HEK293 (cell line): ENCODE measurements at regions not wholly inside any gene's neighbourhood (a gene's known extent, or its start where the extent isn't known, plus 50 kb on each side); places are given as distances from the start of the nearest gene placed in this dataset.

Experiments
- CTCF ChIA-PET: fragments of 350-600 bp; formaldehyde crosslinking; extraction: SDS; loops from one replicate; lab custom pipeline; 2021; ENCODE audit warnings: antibody characterized with exemption; lab: Yijun Ruan, JAX
- POLR2A ChIA-PET: fragments of 300-600 bp; formaldehyde crosslinking; extraction: SDS; loops from one replicate; lab custom pipeline; 2020; ENCODE audit warnings: antibody characterized with exemption, inconsistent platforms; lab: Yijun Ruan, JAX
- H3K27ac ChIP-seq: fragments of 200-500 bp; sonication (Bioruptor generic); 2 replicates; pipeline ENCODE4 v1.5.1; 2014; ENCODE audit warnings: low read depth, low read length, control low read depth, inconsistent platforms; ENCODE audit errors: extremely low read depth
- H3K36me3 ChIP-seq, 2 experiments: fragments of 200-500 bp in 1 of 2; sonication (Bioruptor generic) in 1 of 2; 1 replicate in 1 of 2; 2 replicates in 1 of 2; pipeline ENCODE4 v1.5.1; 2014 to 2017; ENCODE audit warnings: inconsistent platforms in 2 of 2, low read length in 2 of 2; ENCODE audit not compliant: control insufficient read depth in 2 of 2, insufficient read depth in 1 of 2
- H3K4me1 ChIP-seq: fragments of 200-500 bp; sonication (Bioruptor generic); 2 replicates; pipeline ENCODE4 v1.5.1; 2014; ENCODE audit warnings: mild to moderate bottlenecking, low read length, inconsistent platforms; ENCODE audit not compliant: control insufficient read depth, insufficient read depth
- H3K4me3 ChIP-seq: 2 replicates; pipeline ENCODE4 v1.5.1; 2011; ENCODE audit warnings: low read depth, mild to moderate bottlenecking, control low read depth, low read length, moderate library complexity
- H3K9me3 ChIP-seq: fragments of 200-500 bp; sonication (Bioruptor generic); 2 replicates; pipeline ENCODE4 v1.5.1; 2014; ENCODE audit warnings: low read depth, low read length, inconsistent platforms; ENCODE audit not compliant: control insufficient read depth, insufficient read depth
- KLF7 ChIP-seq: fragments of 450-650 bp; formaldehyde crosslinking; IDR thresholded peaks from 2 replicates; pipeline ENCODE4 v1.5.1; 2016; ENCODE audit warnings: missing biosample characterization, missing genetic modification characterization, borderline replicate concordance
- ZNF114 ChIP-seq: fragments of 450-650 bp; formaldehyde crosslinking; IDR thresholded peaks from 2 replicates; pipeline ENCODE4 v1.5.0; 2017; ENCODE audit warnings: missing biosample characterization, missing genetic modification characterization
- ZNF132 ChIP-seq: fragments of 450-650 bp; formaldehyde crosslinking; IDR thresholded peaks from 2 replicates; pipeline ENCODE4 v1.5.1; 2017; ENCODE audit warnings: missing biosample characterization, missing genetic modification characterization, borderline replicate concordance
- ZNF266 ChIP-seq: fragments of 450-650 bp; formaldehyde crosslinking; IDR thresholded peaks from 2 replicates; pipeline ENCODE4 v1.5.1; 2016; ENCODE audit warnings: missing biosample characterization, missing genetic modification characterization, low read depth
- ZNF324 ChIP-seq: fragments of 450-650 bp; formaldehyde crosslinking; IDR thresholded peaks from 2 replicates; pipeline ENCODE4 v1.5.1; 2016; ENCODE audit warnings: missing biosample characterization, missing genetic modification characterization
- ZNF391 ChIP-seq: fragments of 450-650 bp; formaldehyde crosslinking; IDR thresholded peaks from 2 replicates; pipeline ENCODE4 v1.5.1; 2016; ENCODE audit warnings: low read depth, missing biosample characterization, missing genetic modification characterization, borderline replicate concordance
- ZNF473 ChIP-seq: fragments of 450-650 bp; formaldehyde crosslinking; IDR thresholded peaks from 2 replicates; pipeline ENCODE4 v1.5.1; 2017; ENCODE audit warnings: missing biosample characterization, missing genetic modification characterization
- ZNF785 ChIP-seq: fragments of 450-650 bp; formaldehyde crosslinking; IDR thresholded peaks from 2 replicates; pipeline ENCODE4 v1.5.1; 2016; ENCODE audit warnings: missing biosample characterization, missing genetic modification characterization
- ZNF792 ChIP-seq: fragments of 450-650 bp; formaldehyde crosslinking; IDR thresholded peaks from 2 replicates; pipeline ENCODE4 v1.5.1; 2016; ENCODE audit warnings: missing biosample characterization, missing genetic modification characterization
- ZSCAN16 ChIP-seq: fragments of 450-650 bp; formaldehyde crosslinking; IDR thresholded peaks from 2 replicates; pipeline ENCODE4 v1.5.1; 2016; ENCODE audit warnings: missing biosample characterization, missing genetic modification characterization
- TF ChIP-seq, protein P1 (sequence below): fragments of 450-650 bp; formaldehyde crosslinking; IDR thresholded peaks from 2 replicates; pipeline ENCODE4 v1.5.1; 2017; ENCODE audit warnings: missing biosample characterization, missing genetic modification characterization
- TF ChIP-seq, protein P2 (sequence below): fragments of 450-650 bp; formaldehyde crosslinking; IDR thresholded peaks from 2 replicates; pipeline ENCODE4 v1.5.1; 2016; ENCODE audit warnings: missing biosample characterization, missing genetic modification characterization
- TF ChIP-seq, protein P3 (sequence below): fragments of 450-650 bp; formaldehyde crosslinking; IDR thresholded peaks from 2 replicates; pipeline ENCODE4 v1.5.1; 2016; ENCODE audit warnings: missing biosample characterization, missing genetic modification characterization

DNA sequence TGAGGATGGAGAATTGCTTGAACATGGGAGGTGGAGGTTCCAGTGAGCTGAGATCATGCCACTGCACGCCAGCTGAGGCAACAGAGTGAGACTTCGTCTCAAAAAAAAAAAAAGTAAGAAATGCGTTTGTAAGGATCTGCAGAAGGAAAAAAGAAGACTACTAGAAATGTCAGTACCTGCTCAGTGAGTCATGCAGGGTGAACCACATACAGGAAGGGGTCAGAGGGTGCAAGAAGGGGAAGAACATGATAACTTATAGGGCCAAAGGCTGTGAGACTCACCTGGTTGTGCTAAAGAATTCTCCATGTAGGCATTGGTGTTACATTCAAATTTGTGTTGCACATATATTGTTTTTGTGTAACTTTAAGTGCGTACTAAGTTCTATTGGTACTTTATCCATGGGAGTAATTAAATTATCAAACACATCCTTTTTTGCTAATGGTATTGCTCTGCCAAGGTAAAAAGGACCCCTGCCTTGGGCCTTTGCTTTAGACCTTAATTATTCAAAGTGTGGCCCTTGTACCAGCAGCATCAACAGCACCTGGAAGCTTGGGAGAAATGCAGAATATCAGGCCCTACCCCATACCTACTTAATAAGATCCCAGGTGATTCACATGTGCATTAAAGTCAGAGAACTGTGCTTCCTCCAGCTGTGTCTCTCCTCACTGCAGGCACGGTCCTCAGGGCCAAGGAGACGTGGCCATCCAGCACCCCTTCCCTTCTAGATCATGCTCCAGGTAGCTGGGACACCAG, 96.4 kb upstream of the PPP2R5A start:
- no peaks in the 10 kb centered on the region for H3K9me3 ChIP-seq
- ChIA-PET POLR2A (no interaction called here), CTCF (no interaction called here)
- no peaks in the 10 kb centered on the region for H3K4me1 ChIP-seq
- TF ChIP-seq ZNF324, result no peak
- no peak for TF ChIP-seq KLF7 (tag by site-specific recombination)
- no peak for TF ChIP-seq ZNF391 (tag by site-specific recombination)
- TF ChIP-seq ZSCAN16 (tag by site-specific recombination), result no peak
- no peak for TF ChIP-seq ZNF132
- no peak for TF ChIP-seq ZNF114 (tag by site-specific recombination)
- H3K4me3 ChIP-seq, result no peak overlapping the region
- H3K36me3 ChIP-seq, result no peaks in the 10 kb centered on the region
- no peak overlapping the region for H3K27ac ChIP-seq

DNA sequence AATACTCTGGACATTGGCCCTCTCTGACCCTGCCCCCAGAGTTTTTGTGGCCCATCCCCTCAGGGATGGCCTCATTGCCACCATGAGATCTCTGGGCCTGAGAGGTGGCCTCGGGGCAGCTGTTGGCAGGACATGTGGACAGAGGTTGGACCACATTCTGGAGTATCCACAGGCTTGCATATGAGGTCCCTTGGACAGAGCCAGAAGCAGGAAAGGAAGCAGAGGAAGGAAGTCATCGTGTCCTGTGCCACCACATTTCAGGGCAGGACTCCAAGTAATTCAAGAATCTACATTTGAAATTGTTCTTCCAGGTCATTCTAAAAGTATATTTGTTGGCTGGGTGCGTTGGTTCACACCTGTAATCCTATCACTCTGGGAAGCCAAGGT, 95.9 kb upstream of the PPP2R5A start:
- Histone ChIP-seq H3K36me3 (no peaks in the 10 kb centered on the region), H3K4me1 (no peaks in the 10 kb centered on the region), H3K27ac (no peak overlapping the region), H3K4me3 (no peak overlapping the region), H3K9me3 (no peaks in the 10 kb centered on the region)
- CTCF ChIA-PET, result interaction anchor here (0.7 kb wide), 1 partner anchor 688 kb away, joined by 3 read pairs; no protein-coding TSS in a partner anchor
- TF ChIP-seq, protein P1, sequence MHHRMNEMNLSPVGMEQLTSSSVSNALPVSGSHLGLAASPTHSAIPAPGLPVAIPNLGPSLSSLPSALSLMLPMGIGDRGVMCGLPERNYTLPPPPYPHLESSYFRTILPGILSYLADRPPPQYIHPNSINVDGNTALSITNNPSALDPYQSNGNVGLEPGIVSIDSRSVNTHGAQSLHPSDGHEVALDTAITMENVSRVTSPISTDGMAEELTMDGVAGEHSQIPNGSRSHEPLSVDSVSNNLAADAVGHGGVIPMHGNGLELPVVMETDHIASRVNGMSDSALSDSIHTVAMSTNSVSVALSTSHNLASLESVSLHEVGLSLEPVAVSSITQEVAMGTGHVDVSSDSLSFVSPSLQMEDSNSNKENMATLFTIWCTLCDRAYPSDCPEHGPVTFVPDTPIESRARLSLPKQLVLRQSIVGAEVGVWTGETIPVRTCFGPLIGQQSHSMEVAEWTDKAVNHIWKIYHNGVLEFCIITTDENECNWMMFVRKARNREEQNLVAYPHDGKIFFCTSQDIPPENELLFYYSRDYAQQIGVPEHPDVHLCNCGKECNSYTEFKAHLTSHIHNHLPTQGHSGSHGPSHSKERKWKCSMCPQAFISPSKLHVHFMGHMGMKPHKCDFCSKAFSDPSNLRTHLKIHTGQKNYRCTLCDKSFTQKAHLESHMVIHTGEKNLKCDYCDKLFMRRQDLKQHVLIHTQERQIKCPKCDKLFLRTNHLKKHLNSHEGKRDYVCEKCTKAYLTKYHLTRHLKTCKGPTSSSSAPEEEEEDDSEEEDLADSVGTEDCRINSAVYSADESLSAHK (tag by site-specific recombination), result no peak
- TF ChIP-seq, protein P2, sequence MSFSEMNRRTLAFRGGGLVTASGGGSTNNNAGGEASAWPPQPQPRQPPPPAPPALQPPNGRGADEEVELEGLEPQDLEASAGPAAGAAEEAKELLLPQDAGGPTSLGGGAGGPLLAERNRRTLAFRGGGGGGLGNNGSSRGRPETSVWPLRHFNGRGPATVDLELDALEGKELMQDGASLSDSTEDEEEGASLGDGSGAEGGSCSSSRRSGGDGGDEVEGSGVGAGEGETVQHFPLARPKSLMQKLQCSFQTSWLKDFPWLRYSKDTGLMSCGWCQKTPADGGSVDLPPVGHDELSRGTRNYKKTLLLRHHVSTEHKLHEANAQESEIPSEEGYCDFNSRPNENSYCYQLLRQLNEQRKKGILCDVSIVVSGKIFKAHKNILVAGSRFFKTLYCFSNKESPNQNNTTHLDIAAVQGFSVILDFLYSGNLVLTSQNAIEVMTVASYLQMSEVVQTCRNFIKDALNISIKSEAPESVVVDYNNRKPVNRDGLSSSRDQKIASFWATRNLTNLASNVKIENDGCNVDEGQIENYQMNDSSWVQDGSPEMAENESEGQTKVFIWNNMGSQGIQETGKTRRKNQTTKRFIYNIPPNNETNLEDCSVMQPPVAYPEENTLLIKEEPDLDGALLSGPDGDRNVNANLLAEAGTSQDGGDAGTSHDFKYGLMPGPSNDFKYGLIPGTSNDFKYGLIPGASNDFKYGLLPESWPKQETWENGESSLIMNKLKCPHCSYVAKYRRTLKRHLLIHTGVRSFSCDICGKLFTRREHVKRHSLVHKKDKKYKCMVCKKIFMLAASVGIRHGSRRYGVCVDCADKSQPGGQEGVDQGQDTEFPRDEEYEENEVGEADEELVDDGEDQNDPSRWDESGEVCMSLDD (tag by site-specific recombination), result no peak
- POLR2A ChIA-PET, result no interaction called here

DNA sequence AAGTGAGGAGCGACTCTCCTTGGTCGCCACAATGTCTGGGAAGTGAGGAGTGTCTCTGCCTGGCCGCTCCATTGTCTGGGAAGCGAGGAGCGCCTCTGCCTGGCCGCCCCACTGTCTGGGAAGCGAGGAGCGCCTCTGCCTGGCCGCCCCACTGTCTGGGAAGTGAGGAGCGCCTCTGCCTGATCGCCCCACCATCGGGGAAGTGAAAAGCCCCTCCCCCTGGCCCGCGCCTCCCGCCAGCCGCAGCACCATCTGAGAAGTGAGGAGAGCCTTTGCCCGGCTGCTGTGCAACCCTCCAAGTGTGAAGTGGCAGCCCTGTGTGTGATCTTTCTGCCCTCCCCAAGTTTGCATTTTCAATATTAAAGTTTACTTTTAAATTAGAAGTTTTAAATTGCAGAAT, 95.0 kb upstream of the PPP2R5A start:
- POLR2A ChIA-PET, result no interaction called here
- H3K9me3 ChIP-seq, result no peaks in the 10 kb centered on the region
- no peak overlapping the region for H3K27ac ChIP-seq
- no peak overlapping the region for H3K4me3 ChIP-seq
- no peak for TF ChIP-seq ZNF473 (tag by site-specific recombination)
- no peak for TF ChIP-seq ZNF266
- no peak for TF ChIP-seq ZNF785 (tag by site-specific recombination)
- TF ChIP-seq, all 188 proteins: peak for 0
- no peaks in the 10 kb centered on the region for H3K36me3 ChIP-seq
- CTCF ChIA-PET, result interaction anchor here (0.7 kb wide), 1 partner anchor 688 kb away, joined by 3 read pairs; no protein-coding TSS in a partner anchor
- no peaks in the 10 kb centered on the region for H3K4me1 ChIP-seq

DNA sequence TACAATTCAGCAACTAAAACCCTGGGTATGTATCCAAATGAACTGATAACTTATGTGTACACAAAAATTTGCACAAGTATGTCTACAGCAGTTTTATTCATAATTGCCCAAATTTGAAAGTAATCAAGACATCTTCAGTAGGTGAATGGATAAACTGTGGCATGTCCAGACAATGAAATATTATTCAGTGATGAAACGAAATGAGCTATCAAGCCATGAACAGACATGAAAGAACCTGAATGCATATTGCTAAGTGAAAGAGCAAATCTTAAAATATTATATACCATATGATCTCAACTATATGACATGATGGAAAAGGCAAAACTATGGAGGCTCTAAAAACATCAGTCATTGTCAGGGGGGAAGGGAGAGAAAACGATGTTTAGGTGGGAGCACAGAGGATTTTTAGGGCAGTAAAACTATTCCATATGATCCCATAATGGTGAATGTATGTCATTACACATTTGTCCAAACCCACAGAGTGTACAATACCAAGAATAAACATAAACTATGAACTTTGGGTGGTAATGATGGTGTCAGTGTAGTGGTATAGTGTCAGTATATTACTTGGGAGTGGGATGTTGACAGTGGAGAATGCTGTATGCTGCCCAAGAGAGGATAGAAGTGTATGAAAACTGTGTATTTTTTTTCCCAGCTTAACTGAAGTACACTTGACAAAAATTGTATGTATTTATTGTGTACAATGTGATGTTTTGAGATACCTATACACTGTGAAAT, 92.8 kb upstream of the PPP2R5A start:
- ChIA-PET CTCF (no interaction called here), POLR2A (no interaction called here)
- no peaks in the 10 kb centered on the region for H3K9me3 ChIP-seq

More for the DNA sequence above, 92.8 kb upstream of the PPP2R5A start:
- H3K4me3 ChIP-seq, result no peak overlapping the region
- no peaks in the 10 kb centered on the region for H3K36me3 ChIP-seq
- no peak for TF ChIP-seq ZNF792
- no peak for TF ChIP-seq ZNF132
- TF ChIP-seq, protein P3, sequence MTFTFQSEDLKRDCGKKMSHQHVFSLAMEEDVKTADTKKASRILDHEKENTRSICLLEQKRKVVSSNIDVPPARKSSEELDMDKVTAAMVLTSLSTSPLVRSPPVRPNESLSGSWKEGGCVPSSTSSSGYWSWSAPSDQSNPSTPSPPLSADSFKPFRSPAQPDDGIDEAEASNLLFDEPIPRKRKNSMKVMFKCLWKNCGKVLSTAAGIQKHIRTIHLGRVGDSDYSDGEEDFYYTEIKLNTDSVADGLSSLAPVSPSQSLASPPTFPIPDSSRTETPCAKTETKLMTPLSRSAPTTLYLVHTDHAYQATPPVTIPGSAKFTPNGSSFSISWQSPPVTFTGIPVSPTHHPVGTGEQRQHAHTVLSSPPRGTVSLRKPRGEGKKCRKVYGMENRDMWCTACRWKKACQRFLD, result no peak
- no peaks in the 10 kb centered on the region for H3K4me1 ChIP-seq
- H3K27ac ChIP-seq, result no peak overlapping the region
